GM04504 (cell line): ENCODE measurements at regions not wholly inside any gene's neighbourhood (a gene's known extent, or its start where the extent isn't known, plus 50 kb on each side); places are given as distances from the start of the nearest gene placed in this dataset.
"Not testable (repeated sequence)": the region's sequence is repeated elsewhere in the genome, so short reads cannot be mapped to it uniquely, and the experiment has no call there.

Experiments used
- DNase-seq: peaks from one replicate; pipeline ENCODE4 v3.0.0-alpha.2; 2012; ENCODE audit warnings: low read depth

DNA sequence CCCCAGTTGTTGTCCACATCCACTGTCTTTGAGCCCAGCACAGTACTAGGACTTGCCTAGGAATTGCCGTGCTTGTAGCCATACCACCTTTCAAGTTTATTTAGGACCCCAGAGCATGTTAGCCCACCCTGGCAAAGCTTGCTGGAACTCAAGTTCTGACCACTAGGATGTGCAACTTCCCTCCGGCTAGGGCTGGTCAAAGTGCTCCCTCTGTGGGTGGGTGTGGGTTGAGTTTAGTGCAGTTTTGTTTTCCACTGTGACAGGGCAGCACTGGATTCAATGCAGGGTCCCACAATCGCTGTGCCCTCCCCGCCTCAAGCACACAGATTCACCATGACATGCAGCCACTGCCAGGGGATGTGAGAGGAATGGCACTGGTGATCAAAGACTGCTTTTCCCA is 96.0 kb downstream of the RASGEF1B start:
- no peak for DNase-seq

DNA sequence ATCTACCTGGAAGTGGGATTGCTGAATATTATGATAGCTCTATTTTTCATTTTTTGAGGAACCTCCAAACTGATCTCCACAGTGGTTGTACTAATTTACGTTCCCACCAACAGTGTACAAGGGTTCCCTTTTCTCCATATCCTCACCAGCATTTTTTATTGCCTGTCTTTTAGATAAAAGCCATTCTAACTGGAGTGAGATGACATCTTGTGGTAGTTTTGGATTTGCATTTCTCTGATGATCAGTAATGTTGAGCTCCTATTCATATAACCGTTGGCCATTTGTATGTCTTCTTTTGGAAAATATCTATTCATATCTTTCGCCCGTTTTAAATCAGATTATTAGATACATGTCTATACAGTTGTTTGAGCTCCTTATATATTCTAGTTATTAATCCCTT is 101.8 kb downstream of the RASGEF1B start:
- no peak for DNase-seq

DNA sequence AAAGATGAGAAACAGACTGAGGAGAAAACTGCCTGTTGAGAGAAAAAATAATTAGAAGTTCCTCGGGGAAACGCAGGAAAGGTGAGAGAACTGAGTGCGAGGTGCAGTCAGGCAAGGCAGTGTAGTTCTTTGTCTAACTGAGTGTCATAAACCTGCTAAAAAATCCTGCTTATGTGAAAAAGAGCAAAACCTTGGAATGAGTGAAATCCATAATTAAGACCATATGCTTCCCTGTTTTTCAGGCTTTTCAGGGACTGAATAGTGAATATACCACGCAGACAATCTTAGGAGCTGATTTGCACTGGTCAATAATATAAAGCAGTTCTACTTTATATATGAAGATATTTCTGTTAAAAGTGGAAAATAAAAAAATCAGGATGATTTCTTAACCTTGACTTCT is 104.9 kb downstream of the RASGEF1B start:
- no peak for DNase-seq

DNA sequence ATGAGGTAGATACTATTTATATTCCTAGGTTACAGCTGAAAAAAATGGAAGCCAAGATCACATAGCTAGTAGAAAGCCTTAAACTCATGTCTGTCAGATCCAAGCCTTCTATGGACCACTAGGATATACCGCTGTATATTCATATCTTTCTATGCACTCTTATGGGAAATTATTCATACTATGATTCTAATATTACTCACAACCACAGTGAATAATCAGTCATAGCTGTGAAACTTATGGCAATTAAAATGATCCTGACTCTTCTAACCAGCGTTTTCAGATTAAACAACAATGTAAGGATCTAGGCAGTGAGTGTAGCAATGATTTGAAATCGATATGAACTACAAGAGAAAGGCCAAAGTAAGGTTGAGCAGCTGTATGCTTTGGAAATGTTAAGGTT is 111.0 kb downstream of the RASGEF1B start:
- DNase-seq, result no peak

DNA sequence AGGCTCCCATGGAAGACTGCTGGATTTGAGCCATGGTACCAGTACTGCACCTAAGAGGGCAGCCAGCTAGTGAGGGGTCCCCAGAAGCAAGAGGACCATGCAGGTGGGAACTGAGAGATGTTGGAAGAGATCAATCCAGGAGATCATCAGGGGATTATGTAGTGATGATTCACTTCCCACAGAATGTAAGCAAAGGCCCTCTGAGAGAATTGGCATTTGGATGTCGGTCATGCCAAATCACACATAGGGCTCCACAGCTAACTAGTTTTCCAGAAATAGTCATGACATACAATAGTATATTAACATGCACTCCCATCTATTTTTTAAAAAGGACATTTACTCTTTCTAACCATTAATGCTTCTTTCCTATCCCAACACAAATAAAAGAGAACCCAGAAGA is 112.5 kb downstream of the RASGEF1B start:
- no peak for DNase-seq

DNA sequence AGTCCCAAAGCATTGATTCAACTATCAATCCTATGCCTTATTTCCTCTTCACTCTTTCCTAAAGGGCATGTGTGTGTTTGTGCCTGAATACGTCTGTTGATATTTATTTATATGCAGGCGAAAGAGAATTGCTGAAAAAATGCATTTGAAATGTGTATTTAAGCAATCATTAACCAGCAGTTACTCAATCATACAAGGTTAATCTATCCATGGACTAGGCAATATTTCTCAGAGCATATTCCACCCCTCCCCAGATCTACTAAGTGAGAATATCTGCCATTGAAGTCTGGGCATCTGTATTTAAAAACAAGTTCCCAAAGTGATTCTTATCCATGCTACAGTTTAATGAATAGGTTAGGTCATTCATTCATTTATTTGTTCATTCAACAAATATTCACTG is 113.6 kb downstream of the RASGEF1B start:
- DNase-seq, result no peak

DNA sequence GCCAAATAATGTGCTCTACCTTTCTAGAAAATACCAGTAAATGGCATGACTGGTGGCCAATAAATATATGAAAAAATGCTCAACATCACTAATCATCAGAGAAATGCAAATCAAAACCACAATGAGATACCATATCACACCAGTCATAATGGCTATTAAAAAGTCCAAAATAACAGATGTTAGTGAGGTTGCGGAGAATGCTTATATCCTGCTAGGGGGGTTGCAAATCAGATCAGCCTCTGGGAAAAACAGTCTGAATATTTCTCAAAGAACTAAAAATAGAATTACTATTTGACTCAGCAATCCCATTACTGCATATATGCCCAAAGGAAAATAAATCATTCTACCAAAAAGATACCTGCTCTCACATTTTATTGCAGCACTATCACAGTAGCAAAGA is 115.1 kb downstream of the RASGEF1B start:
- DNase-seq, result peak; percentile 33

DNA sequence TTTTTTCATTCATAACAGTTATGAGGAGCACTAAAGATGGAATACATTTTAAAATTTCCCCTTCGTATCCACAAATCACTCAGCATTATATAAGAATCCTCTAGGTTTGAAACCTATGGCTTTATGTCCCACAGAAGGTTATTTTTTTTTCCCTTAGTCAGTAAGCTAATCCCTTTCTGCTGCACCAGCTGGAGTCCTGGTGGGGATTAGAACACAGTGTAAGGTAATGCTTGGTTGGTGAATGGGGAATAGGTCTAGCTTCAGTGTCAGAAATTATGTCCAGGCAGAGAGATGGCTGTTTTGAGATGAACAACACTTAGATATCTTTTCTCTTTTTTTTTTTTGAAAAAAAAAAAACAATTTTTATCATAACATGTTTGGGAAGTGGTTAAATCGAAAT is 116.6 kb downstream of the RASGEF1B start:
- no peak for DNase-seq

DNA sequence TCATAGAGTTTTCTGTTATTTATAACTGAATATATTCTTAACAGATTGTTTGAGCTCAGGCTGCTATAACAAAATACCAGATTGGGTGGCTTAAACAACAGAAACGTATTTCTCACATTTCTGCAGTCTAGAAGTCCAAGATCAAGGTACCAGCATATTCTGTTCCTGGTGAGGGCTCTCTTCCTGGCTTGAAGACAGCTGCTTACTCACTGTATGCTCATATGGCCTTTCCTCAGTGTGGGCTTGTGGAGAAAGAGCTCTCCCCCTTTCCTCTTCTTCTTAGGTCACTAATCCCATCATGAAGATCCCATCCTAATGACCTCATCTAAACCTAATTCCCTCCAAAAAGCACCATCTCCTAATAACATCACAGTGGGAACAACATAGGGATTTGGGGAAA is 117.8 kb downstream of the RASGEF1B start:
- DNase-seq, result no peak

DNA sequence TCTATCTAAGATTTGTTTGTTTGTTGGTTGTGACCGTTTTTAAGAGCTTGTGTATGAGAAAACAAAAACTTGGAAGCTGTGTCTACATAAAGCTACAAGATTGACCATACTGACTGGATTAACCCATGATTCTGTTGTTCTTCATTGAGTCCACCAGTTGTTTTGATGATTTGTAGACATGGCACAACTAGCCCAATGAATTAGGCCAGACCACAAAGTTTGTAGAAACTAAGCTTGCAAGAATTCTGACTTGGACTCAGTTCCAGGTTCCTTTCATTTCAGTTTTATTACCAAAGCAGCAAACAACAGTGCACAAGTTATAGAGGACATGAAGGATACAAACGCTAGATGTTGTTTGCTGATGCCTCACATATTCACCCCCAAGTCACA is 119.3 kb downstream of the RASGEF1B start:
- DNase-seq, result peak; percentile 47

DNA sequence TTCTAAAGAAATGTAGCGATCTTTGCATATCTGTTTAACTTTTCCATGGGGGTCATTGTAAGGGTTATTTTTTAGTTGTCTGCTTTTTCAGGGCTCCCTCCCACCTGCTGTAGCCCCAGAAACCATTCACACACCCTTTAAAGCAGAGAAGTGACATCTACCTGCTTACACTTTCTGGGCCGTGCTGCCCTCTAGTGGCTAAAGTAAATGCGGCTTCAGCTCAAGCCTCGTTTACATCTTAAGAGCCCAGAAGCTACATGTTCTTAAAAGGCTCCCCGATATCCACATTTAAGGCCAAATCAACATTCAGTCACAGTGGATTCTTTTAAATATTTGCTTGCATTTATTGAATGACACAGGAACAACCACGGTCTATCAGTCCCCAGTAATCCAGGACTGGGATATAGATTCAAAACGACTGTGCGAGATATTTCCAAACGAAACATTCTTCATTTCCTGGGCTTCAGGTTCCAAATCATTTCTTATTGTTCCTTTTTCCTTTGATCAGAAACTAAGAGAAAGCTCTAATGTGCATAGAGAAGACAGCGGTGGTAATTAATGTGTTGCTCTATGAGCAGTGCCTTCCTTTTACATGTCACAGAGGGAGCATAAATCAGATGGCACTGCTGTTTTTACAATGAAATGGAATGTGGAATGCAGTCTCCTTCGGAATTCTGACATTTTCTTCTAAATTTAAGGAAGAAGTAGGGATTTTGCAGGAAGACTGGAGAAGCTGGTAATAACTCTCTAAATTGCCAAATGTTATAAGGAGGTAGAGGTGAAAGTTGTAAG is 119.9 kb downstream of the RASGEF1B start:
- peak; percentile 51 for DNase-seq

DNA sequence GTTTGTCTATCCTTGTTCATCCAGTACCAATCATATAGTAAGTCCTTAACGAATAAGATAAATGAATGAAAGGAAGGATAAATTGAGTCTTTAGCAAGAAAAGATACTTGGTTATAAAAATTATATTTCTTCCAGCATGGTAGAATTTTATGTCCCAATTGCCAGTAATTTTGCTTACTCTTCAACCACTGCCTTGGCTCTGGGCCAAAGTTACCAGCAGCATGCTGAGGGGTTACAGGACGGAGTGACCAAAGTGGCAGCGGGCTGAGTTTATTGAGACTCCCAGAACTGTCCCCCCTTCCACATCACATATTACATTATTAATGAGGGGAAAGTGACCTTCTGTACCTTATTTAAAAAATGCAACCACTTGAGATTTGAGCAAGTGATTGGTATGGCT is 121.7 kb downstream of the RASGEF1B start:
- no peak for DNase-seq

DNA sequence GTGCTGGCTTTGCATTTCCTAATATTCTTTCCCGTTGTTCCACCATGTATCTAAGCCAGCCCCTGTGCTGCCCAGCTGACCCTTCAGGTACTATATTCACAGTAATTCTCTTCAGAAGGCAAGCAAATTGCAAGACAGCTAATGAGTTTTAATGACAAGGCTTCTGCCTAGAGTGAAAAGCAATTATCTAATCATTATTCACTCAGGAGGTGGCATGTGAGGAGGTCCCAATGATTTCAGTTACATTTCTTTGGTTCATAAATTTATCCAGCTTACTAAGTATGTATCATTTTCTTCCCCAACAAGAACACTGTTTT is 123.0 kb downstream of the RASGEF1B start:
- DNase-seq, result no peak

DNA sequence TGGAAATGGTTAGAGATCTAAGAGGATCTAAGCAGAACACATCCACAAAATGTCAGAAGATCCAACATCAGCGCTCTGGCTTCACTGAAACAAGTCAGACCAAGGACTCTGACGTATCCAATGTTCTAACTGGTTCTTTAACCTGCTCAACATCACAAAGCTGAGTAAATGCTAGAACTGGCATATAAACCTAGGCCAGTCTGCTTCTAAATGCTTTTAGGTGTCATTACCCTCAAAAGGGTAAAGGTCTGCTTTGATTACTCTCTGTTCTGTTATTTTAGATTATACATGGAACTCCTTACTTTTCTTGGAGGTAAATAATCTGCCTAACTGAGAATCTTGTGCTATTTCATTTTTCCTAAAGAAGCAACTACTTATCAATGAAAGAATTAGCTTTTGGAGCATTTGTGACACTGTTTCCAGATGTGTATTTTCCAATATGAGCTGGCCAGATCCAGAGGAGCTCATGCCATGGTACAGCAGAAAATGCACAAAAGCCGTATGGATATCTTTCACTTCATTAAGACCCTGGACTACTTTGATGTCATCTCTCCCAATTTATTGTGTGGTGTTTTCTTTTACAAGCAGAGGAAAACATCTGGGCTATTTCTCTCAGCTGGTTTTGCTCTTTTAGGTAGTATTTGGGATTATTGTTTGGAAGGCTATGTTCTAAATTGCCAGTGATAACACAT is 123.5 kb downstream of the RASGEF1B start:
- no peak for DNase-seq

DNA sequence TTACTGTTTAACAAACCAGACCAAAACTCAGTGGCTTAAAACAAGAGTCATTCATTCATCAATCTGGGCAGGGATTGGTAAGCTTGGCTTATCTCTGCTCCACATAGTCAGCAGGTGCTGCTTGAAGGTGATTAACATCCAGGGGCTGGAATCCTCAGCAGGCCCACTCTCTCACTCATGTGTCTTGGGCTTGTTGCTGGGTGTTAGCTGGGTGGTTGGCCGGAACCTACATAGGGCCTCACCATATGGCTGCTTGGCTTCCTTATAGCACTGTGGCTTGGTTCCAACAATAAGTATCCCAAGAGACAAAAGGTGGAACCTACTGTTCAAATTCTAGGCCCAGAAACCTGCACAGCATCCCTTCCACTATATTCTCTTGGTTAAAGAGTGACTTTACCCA is 125.0 kb downstream of the RASGEF1B start:
- DNase-seq, result no peak

DNA sequence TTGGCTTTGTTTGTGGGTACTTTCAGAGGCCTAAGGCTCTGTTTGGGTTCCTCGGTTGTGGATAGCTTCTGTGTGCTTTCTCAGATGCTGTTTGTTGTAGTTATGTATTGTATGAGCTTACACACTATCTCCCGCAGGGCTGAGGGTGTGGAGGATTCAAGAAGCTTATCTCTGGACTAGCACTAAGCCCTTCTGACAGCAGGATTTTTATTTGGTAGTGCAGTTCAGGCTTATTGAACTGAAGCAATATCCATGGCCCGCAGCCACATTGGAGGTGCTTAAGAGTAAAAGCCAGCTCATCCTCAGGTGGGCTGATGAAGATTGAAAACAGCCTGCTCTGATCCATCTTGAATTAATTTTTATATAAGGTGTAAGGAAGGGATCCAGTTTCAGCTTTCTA is 128.2 kb downstream of the RASGEF1B start:
- no peak for DNase-seq

DNA sequence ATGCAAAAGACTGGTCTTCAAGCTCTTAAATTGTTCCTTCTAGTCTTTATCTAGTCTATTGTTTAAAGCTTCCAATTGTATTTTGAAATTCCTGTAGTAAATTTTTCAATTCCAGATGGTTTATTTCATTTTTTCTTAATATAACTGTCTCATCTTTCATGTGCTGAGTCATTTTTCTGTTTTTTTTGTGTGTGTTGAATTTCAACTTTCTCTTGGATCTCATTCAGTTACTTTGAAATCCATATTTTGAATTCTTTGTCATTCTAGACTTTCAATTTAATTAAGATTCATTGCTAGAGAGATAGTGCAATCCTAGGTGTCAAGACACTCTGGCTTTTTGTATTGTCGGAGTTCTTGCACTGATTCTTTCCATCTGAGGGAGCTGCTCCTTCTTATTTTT is 128.0 kb upstream of the PRKG2 start:
- no peak for DNase-seq

DNA sequence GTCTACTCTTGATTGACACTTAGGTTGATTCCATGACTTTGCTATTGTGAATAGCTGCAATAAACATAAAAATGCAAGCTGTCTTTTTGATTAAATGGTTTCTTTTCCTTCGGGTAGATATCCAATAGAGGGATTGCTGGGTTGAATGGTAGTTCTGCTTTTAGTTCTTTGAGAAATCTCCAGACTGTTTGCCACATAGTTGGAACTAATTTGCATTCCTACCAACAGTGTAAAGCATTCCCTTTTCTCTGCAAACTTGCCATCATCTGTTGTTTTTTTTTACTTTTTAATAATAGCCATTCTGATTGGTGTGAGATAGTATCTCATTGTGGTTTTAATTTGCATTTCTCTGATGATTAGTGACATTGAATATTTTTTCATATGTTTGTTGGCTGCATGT is 122.2 kb upstream of the PRKG2 start:
- DNase-seq, result no peak

DNA sequence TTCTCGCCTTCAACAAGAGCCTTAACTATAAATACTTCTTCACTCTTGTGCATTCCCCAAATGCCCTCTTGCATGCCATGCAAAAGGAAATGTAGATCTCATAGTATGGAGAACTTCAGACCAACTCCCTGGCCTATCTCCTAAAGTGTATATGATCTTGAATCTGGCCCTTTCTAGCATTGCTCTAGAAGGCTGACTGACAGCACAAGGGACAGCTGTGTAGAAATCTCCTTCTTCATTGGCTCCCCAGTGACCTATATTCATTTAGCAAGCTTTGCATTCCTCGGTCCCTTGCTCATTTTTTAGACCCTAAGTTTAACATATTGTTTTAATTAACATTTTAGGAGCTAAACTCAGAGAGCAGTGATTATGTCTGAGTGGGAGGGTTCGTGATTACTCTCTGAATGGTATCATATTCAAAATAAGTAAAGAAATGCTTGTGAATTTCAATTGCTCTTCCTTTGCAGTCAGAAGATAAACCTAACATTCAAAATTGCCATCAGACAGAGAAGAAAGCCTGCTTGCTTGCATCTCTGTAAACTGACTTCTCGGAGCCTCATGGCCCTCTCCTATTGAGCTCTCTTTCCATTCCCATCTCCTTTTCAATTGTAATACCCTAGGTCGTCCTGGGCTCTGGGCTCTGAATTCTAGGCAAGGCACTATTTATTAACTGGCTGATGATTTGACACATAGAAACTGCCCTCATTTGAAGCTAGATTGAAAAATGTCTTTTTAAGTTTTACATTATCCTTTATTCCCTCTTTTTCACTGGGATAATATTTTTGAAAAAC is 120.3 kb upstream of the PRKG2 start:
- peak; percentile 44 for DNase-seq

DNA sequence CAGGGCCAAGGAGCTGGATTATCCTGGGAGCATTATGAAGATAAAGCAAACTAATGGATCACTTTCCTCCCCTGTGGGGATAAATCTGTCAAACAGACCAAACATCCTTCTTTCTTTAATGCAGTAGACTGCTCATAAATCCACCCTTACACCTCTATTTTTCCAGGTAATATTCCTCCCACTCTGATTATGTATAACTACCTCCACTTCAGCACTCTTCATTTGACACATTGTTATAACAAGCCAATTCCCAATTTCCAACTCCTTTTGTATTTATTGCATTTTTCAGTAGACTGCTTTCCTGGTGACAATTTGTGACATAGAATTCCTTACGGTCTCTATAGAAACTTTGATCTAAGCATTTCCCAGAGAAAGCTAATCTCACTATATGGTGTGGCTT is 115.0 kb upstream of the PRKG2 start:
- DNase-seq, result no peak

DNA sequence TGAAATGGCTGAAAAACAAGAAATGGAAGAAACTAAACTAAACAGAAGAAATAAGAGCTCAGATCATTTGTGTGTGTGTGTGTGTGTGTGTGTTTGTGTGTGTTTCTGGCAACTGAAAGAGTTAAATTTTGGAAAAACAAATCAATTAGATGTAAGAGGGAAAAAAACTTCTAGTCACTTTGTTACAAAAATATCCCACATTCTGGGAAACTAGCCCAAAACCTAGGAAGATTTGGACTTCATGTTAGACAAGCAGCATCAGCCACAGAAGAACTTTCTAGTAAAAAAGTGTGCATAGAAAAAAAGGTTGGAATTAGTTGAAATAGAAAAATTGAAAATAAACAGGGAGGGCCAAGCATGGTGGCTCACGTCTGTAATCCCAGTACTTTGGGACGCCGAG is 111.6 kb upstream of the PRKG2 start:
- DNase-seq, result no peak

DNA sequence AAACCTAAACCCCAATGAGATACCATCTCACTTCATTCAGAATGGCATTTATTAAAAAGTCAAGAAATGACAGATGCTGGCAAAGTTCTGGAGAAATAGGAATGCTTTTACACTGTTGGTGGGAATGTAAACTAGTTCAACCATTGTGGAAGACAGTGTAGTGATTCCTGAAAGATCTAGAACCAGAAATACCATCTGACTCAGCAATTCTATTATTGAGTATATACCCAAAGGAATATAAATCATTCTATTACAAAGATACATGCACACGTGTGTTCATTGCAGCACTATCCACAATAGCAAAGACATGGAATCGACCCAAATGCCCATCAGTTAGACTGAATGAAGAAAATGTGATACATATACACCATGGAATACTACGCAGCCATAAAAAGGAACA is 109.6 kb upstream of the PRKG2 start:
- not testable (repeated sequence) for DNase-seq

DNA sequence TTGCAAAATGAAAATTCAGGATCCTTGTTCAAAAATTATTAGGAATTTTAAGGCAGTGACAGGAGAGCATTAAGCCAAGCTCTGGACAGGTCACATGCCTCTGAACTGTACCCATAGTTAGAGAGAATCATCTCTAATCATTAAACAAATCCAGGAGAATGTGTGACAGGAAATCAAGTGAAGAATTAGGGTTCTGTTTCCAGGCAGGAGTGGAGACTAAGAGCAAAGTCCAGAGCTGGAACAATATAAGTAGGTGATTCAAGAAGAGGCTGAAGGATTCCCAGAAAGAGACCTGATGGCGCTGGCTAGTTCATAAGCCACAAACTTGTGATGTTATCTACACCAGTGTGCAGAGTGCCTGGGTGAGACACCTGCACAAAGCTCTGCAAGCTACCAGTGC is 104.6 kb upstream of the PRKG2 start:
- no peak for DNase-seq
